HEK293 (cell line): ENCODE measurements at regions not wholly inside any gene's neighbourhood (a gene's known extent, or its start where the extent isn't known, plus 50 kb on each side); places are given as distances from the start of the nearest gene placed in this dataset.

Experiments used
- CTCF ChIA-PET: fragments of 350-600 bp; formaldehyde crosslinking; extraction: SDS; loops from one replicate; lab custom pipeline; 2021; ENCODE audit warnings: antibody characterized with exemption; lab: Yijun Ruan, JAX
- POLR2A ChIA-PET: fragments of 300-600 bp; formaldehyde crosslinking; extraction: SDS; loops from one replicate; lab custom pipeline; 2020; ENCODE audit warnings: antibody characterized with exemption, inconsistent platforms; lab: Yijun Ruan, JAX
- H3K27ac ChIP-seq: fragments of 200-500 bp; sonication (Bioruptor generic); 2 replicates; pipeline ENCODE4 v1.5.1; 2014; ENCODE audit warnings: low read depth, low read length, control low read depth, inconsistent platforms; ENCODE audit errors: extremely low read depth
- H3K36me3 ChIP-seq, 2 experiments: fragments of 200-500 bp in 1 of 2; sonication (Bioruptor generic) in 1 of 2; 1 replicate in 1 of 2; 2 replicates in 1 of 2; pipeline ENCODE4 v1.5.1; 2014 to 2017; ENCODE audit warnings: inconsistent platforms in 2 of 2, low read length in 2 of 2; ENCODE audit not compliant: control insufficient read depth in 2 of 2, insufficient read depth in 1 of 2
- H3K4me1 ChIP-seq: fragments of 200-500 bp; sonication (Bioruptor generic); 2 replicates; pipeline ENCODE4 v1.5.1; 2014; ENCODE audit warnings: mild to moderate bottlenecking, low read length, inconsistent platforms; ENCODE audit not compliant: control insufficient read depth, insufficient read depth
- H3K4me3 ChIP-seq: 2 replicates; pipeline ENCODE4 v1.5.1; 2011; ENCODE audit warnings: low read depth, mild to moderate bottlenecking, control low read depth, low read length, moderate library complexity
- H3K9me3 ChIP-seq: fragments of 200-500 bp; sonication (Bioruptor generic); 2 replicates; pipeline ENCODE4 v1.5.1; 2014; ENCODE audit warnings: low read depth, low read length, inconsistent platforms; ENCODE audit not compliant: control insufficient read depth, insufficient read depth
- GLI2 ChIP-seq: fragments of 450-650 bp; formaldehyde crosslinking; IDR thresholded peaks from 2 replicates; pipeline ENCODE4; 2017; ENCODE audit warnings: missing biosample characterization, missing genetic modification characterization, low read depth, borderline replicate concordance
- SP3 ChIP-seq: fragments of 450-650 bp; formaldehyde crosslinking; IDR thresholded peaks from 2 replicates; pipeline ENCODE4 v1.5.1; 2016; ENCODE audit warnings: missing biosample characterization, missing genetic modification characterization
- ZBTB11 ChIP-seq: fragments of 450-650 bp; formaldehyde crosslinking; conservative IDR thresholded peaks from 2 replicates; pipeline ENCODE4 v1.5.1; 2016; ENCODE audit warnings: low read depth, missing biosample characterization, missing genetic modification characterization
- ZBTB17 ChIP-seq: fragments of 450-650 bp; formaldehyde crosslinking; IDR thresholded peaks from 2 replicates; pipeline ENCODE4 v1.5.1; 2016; ENCODE audit warnings: missing biosample characterization, missing genetic modification characterization
- ZFHX2 ChIP-seq: fragments of 450-650 bp; formaldehyde crosslinking; conservative IDR thresholded peaks from 2 replicates; pipeline ENCODE4 v1.5.1; 2016; ENCODE audit warnings: missing biosample characterization, missing genetic modification characterization
- ZIC2 ChIP-seq: fragments of 450-650 bp; formaldehyde crosslinking; IDR thresholded peaks from 2 replicates; pipeline ENCODE4 v1.5.1; 2016; ENCODE audit warnings: missing biosample characterization, missing genetic modification characterization
- ZNF324 ChIP-seq: fragments of 450-650 bp; formaldehyde crosslinking; IDR thresholded peaks from 2 replicates; pipeline ENCODE4 v1.5.1; 2016; ENCODE audit warnings: missing biosample characterization, missing genetic modification characterization
- ZNF341 ChIP-seq: fragments of 450-650 bp; formaldehyde crosslinking; IDR thresholded peaks from 2 replicates; pipeline ENCODE4; 2016; ENCODE audit warnings: low read depth, missing biosample characterization, missing genetic modification characterization
- ZNF488 ChIP-seq: fragments of 450-650 bp; formaldehyde crosslinking; IDR thresholded peaks from 2 replicates; pipeline ENCODE4 v1.5.1; 2016; ENCODE audit warnings: missing biosample characterization, missing genetic modification characterization
- ZNF626 ChIP-seq: fragments of 450-650 bp; sonication (Bioruptor Pico); formaldehyde crosslinking; IDR thresholded peaks from 2 replicates; pipeline ENCODE4 v1.5.1; 2018; ENCODE audit warnings: missing biosample characterization, missing genetic modification characterization, inconsistent platforms
- ZNF670 ChIP-seq: fragments of 450-650 bp; formaldehyde crosslinking; IDR thresholded peaks from 2 replicates; pipeline ENCODE4 v1.5.1; 2016; ENCODE audit warnings: missing biosample characterization, missing genetic modification characterization, low read depth
- ZNF677 ChIP-seq: fragments of 450-650 bp; IDR thresholded peaks from 2 replicates; pipeline ENCODE4 v1.5.0; 2018; ENCODE audit warnings: missing biosample characterization, mild to moderate bottlenecking, missing genetic modification characterization, moderate library complexity
- ZNF701 ChIP-seq: fragments of 450-650 bp; formaldehyde crosslinking; IDR thresholded peaks from 2 replicates; pipeline ENCODE4 v1.5.1; 2016; ENCODE audit warnings: missing biosample characterization, missing genetic modification characterization
- ZNF830 ChIP-seq: fragments of 450-650 bp; IDR thresholded peaks from 2 replicates; pipeline ENCODE4 v1.5.0; 2018; ENCODE audit warnings: missing biosample characterization, missing genetic modification characterization, low read depth, mild to moderate bottlenecking, moderate library complexity
- ZSCAN16 ChIP-seq: fragments of 450-650 bp; formaldehyde crosslinking; IDR thresholded peaks from 2 replicates; pipeline ENCODE4 v1.5.1; 2016; ENCODE audit warnings: missing biosample characterization, missing genetic modification characterization
- TF ChIP-seq, protein P1 (sequence below): fragments of 450-650 bp; IDR thresholded peaks from 2 replicates; pipeline ENCODE4 v1.5.1; 2018; ENCODE audit warnings: missing biosample characterization, mild to moderate bottlenecking, missing genetic modification characterization
- TF ChIP-seq, protein P2 (sequence below): fragments of 450-650 bp; formaldehyde crosslinking; IDR thresholded peaks from 2 replicates; pipeline ENCODE4 v1.5.0; 2017; ENCODE audit warnings: missing biosample characterization, missing genetic modification characterization, borderline replicate concordance

GRCh38 chr1:58895082-58895481 lies 111.2 kb upstream of the JUN start:
- H3K4me1 ChIP-seq, result peaks cover 6% of the 10 kb centered on the region; the same call in 1 of the 2 replicates
- H3K27ac ChIP-seq, result no peak overlapping the region
- H3K36me3 ChIP-seq, result no peaks in the 10 kb centered on the region
- no peak overlapping the region for H3K4me3 ChIP-seq
- POLR2A ChIA-PET, result no interaction called here
- H3K9me3 ChIP-seq, result no peaks in the 10 kb centered on the region
- TF ChIP-seq ZNF677 (tag by site-specific recombination), result no peak
- TF ChIP-seq ZBTB17 (tag by site-specific recombination), result no peak
- TF ChIP-seq, protein P1, sequence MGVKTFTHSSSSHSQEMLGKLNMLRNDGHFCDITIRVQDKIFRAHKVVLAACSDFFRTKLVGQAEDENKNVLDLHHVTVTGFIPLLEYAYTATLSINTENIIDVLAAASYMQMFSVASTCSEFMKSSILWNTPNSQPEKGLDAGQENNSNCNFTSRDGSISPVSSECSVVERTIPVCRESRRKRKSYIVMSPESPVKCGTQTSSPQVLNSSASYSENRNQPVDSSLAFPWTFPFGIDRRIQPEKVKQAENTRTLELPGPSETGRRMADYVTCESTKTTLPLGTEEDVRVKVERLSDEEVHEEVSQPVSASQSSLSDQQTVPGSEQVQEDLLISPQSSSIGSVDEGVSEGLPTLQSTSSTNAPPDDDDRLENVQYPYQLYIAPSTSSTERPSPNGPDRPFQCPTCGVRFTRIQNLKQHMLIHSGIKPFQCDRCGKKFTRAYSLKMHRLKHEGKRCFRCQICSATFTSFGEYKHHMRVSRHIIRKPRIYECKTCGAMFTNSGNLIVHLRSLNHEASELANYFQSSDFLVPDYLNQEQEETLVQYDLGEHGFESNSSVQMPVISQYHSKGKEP, result no peak
- TF ChIP-seq ZNF324 (tag by site-specific recombination), result no peak
- no peak for TF ChIP-seq ZNF701 (tag by site-specific recombination)
- TF ChIP-seq ZNF626, result no peak
- TF ChIP-seq GLI2 (tag by site-specific recombination), result no peak
- no peak for TF ChIP-seq ZBTB11 (tag by site-specific recombination)
- TF ChIP-seq ZFHX2 (tag by site-specific recombination), result no peak
- TF ChIP-seq, protein P2, sequence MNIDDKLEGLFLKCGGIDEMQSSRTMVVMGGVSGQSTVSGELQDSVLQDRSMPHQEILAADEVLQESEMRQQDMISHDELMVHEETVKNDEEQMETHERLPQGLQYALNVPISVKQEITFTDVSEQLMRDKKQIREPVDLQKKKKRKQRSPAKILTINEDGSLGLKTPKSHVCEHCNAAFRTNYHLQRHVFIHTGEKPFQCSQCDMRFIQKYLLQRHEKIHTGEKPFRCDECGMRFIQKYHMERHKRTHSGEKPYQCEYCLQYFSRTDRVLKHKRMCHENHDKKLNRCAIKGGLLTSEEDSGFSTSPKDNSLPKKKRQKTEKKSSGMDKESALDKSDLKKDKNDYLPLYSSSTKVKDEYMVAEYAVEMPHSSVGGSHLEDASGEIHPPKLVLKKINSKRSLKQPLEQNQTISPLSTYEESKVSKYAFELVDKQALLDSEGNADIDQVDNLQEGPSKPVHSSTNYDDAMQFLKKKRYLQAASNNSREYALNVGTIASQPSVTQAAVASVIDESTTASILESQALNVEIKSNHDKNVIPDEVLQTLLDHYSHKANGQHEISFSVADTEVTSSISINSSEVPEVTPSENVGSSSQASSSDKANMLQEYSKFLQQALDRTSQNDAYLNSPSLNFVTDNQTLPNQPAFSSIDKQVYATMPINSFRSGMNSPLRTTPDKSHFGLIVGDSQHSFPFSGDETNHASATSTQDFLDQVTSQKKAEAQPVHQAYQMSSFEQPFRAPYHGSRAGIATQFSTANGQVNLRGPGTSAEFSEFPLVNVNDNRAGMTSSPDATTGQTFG (tag by site-specific recombination), result no peak
- no peak for TF ChIP-seq SP3
- TF ChIP-seq ZSCAN16 (tag by site-specific recombination), result no peak
- no peak for TF ChIP-seq ZNF341 (tag by site-specific recombination)
- no peak for TF ChIP-seq ZNF830
- TF ChIP-seq, all 188 proteins: peak for 0
- CTCF ChIA-PET, result interaction anchor here (1.3 kb wide), 1 partner anchor 33 kb away, joined by 3 read pairs; no protein-coding TSS in a partner anchor

- POLR2A ChIA-PET, result interaction anchor here (0.6 to 1.4 kb wide), 2 partner anchors 112 to 122 kb away, joined by 3 to 8 read pairs; partner anchors contain the start of gene JUN
- Histone ChIP-seq H3K9me3 (no peaks in the 10 kb centered on the region), H3K27ac (no peak overlapping the region), H3K36me3 (no peaks in the 10 kb centered on the region), H3K4me3 (no peak overlapping the region), H3K4me1 (peaks cover 6% of the 10 kb centered on the region; the same call in 1 of the 2 replicates)
- CTCF ChIA-PET, result interaction anchor here (0.5 to 1.3 kb wide), 3 partner anchors 34 to 378 kb away, joined by 3 to 6 read pairs (median 3); no protein-coding TSS in a partner anchor
- TF ChIP-seq ZNF488 (tag by site-specific recombination), result no peak
- no peak for TF ChIP-seq ZIC2 (tag by site-specific recombination)
- no peak for TF ChIP-seq ZNF670
- TF ChIP-seq, all 188 proteins: peak for 0
Observed at GRCh38 chr1:58895559-58896145, 111.8 kb upstream of the JUN start.
